Endodermal cell (in vitro differentiated cells): ENCODE measurements at regions not wholly inside any gene's neighbourhood (a gene's known extent, or its start where the extent isn't known, plus 50 kb on each side); places are given as distances from the start of the nearest gene placed in this dataset.
A peak's percentile ranks its signal among the peaks of the same experiment; 100 is the strongest.

Experiments
- DNase-seq: peaks from one replicate; pipeline ENCODE4 v3.0.0-alpha.2; 2017
- H3K27ac ChIP-seq: 2 replicates; pipeline ENCODE4 v1.5.1; 2013; ENCODE audit warnings: mild to moderate bottlenecking, low read depth, low read length, moderate library complexity
- H3K27me3 ChIP-seq: 2 replicates; pipeline ENCODE4 v1.6.1; 2013; ENCODE audit warnings: mild to moderate bottlenecking, low read length, moderate library complexity; ENCODE audit not compliant: insufficient read depth, control insufficient read depth, poor library complexity, severe bottlenecking
- H3K36me3 ChIP-seq: 2 replicates; pipeline ENCODE4 v1.7.0; 2013; ENCODE audit warnings: mild to moderate bottlenecking, low read length, moderate library complexity; ENCODE audit not compliant: control insufficient read depth, insufficient read depth
- H3K4me1 ChIP-seq: one replicate; pipeline ENCODE4 v1.7.0; 2013; ENCODE audit warnings: low read length; ENCODE audit not compliant: control insufficient read depth, insufficient read depth
- H3K4me3 ChIP-seq: 2 replicates; pipeline ENCODE4 v1.5.1; 2013; ENCODE audit warnings: mild to moderate bottlenecking, low read length, moderate library complexity
- H3K9ac ChIP-seq: 2 replicates; pipeline ENCODE4 v1.6.1; 2013; ENCODE audit warnings: mild to moderate bottlenecking, low read length, moderate library complexity; ENCODE audit not compliant: poor library complexity, severe bottlenecking; ENCODE audit errors: extremely low read depth
- H3K9me3 ChIP-seq: 2 replicates; pipeline ENCODE4 v1.6.1; 2013; ENCODE audit warnings: mild to moderate bottlenecking, low read length, moderate library complexity; ENCODE audit not compliant: control insufficient read depth
- H3K27ac Mint-ChIP-seq: 2 replicates; pipeline ENCODE4 v1.8.0; 2020; ENCODE audit warnings: mixed read lengths
- H3K27me3 Mint-ChIP-seq: 2 replicates; pipeline ENCODE4 v1.8.0; 2021; ENCODE audit warnings: mild to moderate bottlenecking, mixed read lengths; ENCODE audit not compliant: insufficient read depth
- H3K36me3 Mint-ChIP-seq: 2 replicates; pipeline ENCODE4 v1.8.0; 2020; ENCODE audit warnings: low read depth, mixed read lengths
- H3K4me1 Mint-ChIP-seq: 2 replicates; pipeline ENCODE4 v1.8.0; 2020; ENCODE audit warnings: mixed read lengths
- H3K4me3 Mint-ChIP-seq: 2 replicates; pipeline ENCODE4 v1.8.0; 2020; ENCODE audit warnings: mild to moderate bottlenecking, moderate library complexity, mixed read lengths
- H3K9me3 Mint-ChIP-seq: 2 replicates; pipeline ENCODE4 v1.8.0; 2020; ENCODE audit warnings: mild to moderate bottlenecking, mixed read lengths
- CTCF ChIP-seq: fragments of 200-600 bp; sonication (generic); conservative IDR thresholded peaks from 2 replicates; pipeline ENCODE4 v1.5.0; 2021; ENCODE audit warnings: antibody characterized with exemption, mild to moderate bottlenecking
- WGBS, 2 experiments: methylation state at CpG; one replicate each; pipeline versions ENCODE4 v1.1.5 to v1.1.7; 2013; ENCODE audit warnings: missing lambda C conversion rate in 2 of 2, mixed read lengths in 1 of 2; ENCODE audit not compliant: insufficient coverage in 1 of 2, insufficient read length in 1 of 2; 5-methylcytosine and 5-hydroxymethylcytosine counted together

DNA sequence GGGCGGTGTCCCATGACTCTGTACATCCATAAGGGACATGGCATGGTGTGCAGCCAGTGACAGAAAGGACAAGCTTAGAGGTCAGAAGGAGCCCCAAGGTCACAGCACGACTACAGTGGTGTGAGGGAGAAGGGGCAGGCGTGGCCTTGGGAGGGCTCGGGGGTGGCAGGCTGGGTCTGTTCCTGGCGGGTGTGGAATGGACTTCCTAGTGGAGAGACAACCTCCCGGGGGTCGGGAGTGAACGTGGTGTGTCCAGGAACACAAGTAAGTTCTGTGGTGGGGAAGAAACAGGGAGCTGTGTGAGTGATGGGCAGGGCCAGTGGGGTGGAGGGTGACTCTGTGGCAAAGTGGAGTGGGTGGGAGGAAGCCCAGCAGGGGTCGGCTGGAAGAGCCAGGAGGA is 279.3 kb downstream of the TEX29 start:
- Mint-ChIP-seq H3K36me3 (no peaks in the 10 kb centered on the region), H3K27me3 (peaks cover 9% of the 10 kb centered on the region), H3K9me3 (peaks cover 4% of the 10 kb centered on the region), H3K27ac (no peak overlapping the region), H3K4me3 (no peak overlapping the region), H3K4me1 (no peaks in the 10 kb centered on the region)
- Histone ChIP-seq H3K9ac (no peak overlapping the region), H3K9me3 (no peaks in the 10 kb centered on the region), H3K4me3 (no peak overlapping the region), H3K27me3 (no peaks in the 10 kb centered on the region), H3K36me3 (no peaks in the 10 kb centered on the region), H3K4me1 (no peaks in the 10 kb centered on the region), H3K27ac (no peak overlapping the region)
- WGBS, 2 experiments: 79 to 82% methylated on average over 8 to 9 of the region's 9 CpGs
- no peak for TF ChIP-seq CTCF
- peak; percentile 32 for DNase-seq

GRCh38 chr13:111602874-111603273 is 282.4 kb downstream of the TEX29 start:
- TF ChIP-seq CTCF: no peak
- H3K9ac ChIP-seq: no peak overlapping the region
- no peaks in the 10 kb centered on the region for H3K27me3 ChIP-seq
- H3K4me3 ChIP-seq: no peak overlapping the region
- Mint-ChIP-seq H3K4me3 (no peak overlapping the region), H3K4me1 (no peaks in the 10 kb centered on the region), H3K27me3 (peaks cover 4% of the 10 kb centered on the region), H3K9me3 (peaks cover 3% of the 10 kb centered on the region), H3K36me3 (no peaks in the 10 kb centered on the region), H3K27ac (no peak overlapping the region)
- WGBS, 2 experiments: 94 to 97% methylated on average over 14 to 21 of the region's 21 CpGs
- no peaks in the 10 kb centered on the region for H3K36me3 ChIP-seq
- no peak for DNase-seq
- H3K9me3 ChIP-seq: no peaks in the 10 kb centered on the region
- H3K4me1 ChIP-seq: no peaks in the 10 kb centered on the region
- H3K27ac ChIP-seq: no peak overlapping the region

GRCh38 chr13:111604097-111604496 is 283.7 kb downstream of the TEX29 start:
- Mint-ChIP-seq H3K36me3 (no peaks in the 10 kb centered on the region), H3K4me1 (no peaks in the 10 kb centered on the region), H3K27me3 (peaks cover 1% of the 10 kb centered on the region), H3K9me3 (peaks cover 3% of the 10 kb centered on the region), H3K4me3 (no peak overlapping the region), H3K27ac (no peak overlapping the region)
- Histone ChIP-seq H3K9me3 (no peaks in the 10 kb centered on the region), H3K9ac (no peak overlapping the region), H3K27me3 (no peaks in the 10 kb centered on the region), H3K4me1 (no peaks in the 10 kb centered on the region), H3K4me3 (no peak overlapping the region), H3K27ac (no peak overlapping the region), H3K36me3 (no peaks in the 10 kb centered on the region)
- DNase-seq: peak; percentile 73
- TF ChIP-seq CTCF: peak; percentile 72
- 83 to 89% methylated on average over 12 to 14 of the region's 14 CpGs for WGBS, 2 experiments
